GM10248 (cell line): ENCODE measurements at regions not wholly inside any gene's neighbourhood (a gene's known extent, or its start where the extent isn't known, plus 50 kb on each side); places are given as distances from the start of the nearest gene placed in this dataset.

Experiments used
- CTCF ChIA-PET: fragments of 300-600 bp; sonication (Branson Sonifier 250); formaldehyde crosslinking; extraction: SDS; loops from one replicate; lab custom pipeline; 2021; ENCODE audit warnings: antibody characterized with exemption; lab: Yijun Ruan, JAX
- POLR2A ChIA-PET: fragments of 350-650 bp; sonication (Branson Sonifier 250); formaldehyde crosslinking; extraction: SDS; loops from one replicate; lab custom pipeline; 2020; ENCODE audit warnings: antibody characterized with exemption; lab: Yijun Ruan, JAX
- DNase-seq: peaks from one replicate; pipeline ENCODE4 v3.0.0; 2012; ENCODE audit errors: extremely low spot score
- CTCF ChIP-seq: IDR thresholded peaks from 2 replicates; pipeline ENCODE4 v1.5.1; 2012; ENCODE audit warnings: mild to moderate bottlenecking, low read depth; ENCODE audit errors: extremely low read depth, missing control alignments, control extremely low read depth

- CTCF ChIA-PET: no interaction called here
These were observed 92.7 kb upstream of the BMP2 start for GRCh38 chr20:6674831-6675230.

GRCh38 chr20:6673071-6673470, 94.4 kb upstream of the BMP2 start:
- ChIA-PET CTCF (interaction anchor here (0.9 to 3.5 kb wide), 5 partner anchors 10 to 51 kb away, joined by 3 to 14 read pairs (median 4); no protein-coding TSS in a partner anchor), POLR2A (no interaction called here)
- no peak for TF ChIP-seq CTCF
- DNase-seq: no peak

More at GRCh38 chr20:6674831-6675230, 92.7 kb upstream of the BMP2 start:
- no peak for TF ChIP-seq CTCF
- POLR2A ChIA-PET: no interaction called here
- no peak for DNase-seq

GRCh38 chr20:6671829-6672228, 95.7 kb upstream of the BMP2 start:
- DNase-seq: no peak
- no peak for TF ChIP-seq CTCF
- ChIA-PET CTCF (interaction anchor here (1.0 to 3.5 kb wide), 4 partner anchors 9 to 52 kb away, joined by 3 to 14 read pairs (median 4); no protein-coding TSS in a partner anchor), POLR2A (no interaction called here)

GRCh38 chr20:6668546-6668945, 98.9 kb upstream of the BMP2 start:
- ChIA-PET CTCF (no interaction called here), POLR2A (no interaction called here)
- no peak for TF ChIP-seq CTCF
- DNase-seq: no peak

- ChIA-PET CTCF (interaction anchor here (1.7 kb wide), 1 partner anchor 24 kb away, joined by 5 read pairs; no protein-coding TSS in a partner anchor), POLR2A (no interaction called here)
- DNase-seq: no peak
- no peak for TF ChIP-seq CTCF
These were observed 101.7 kb upstream of the BMP2 start for GRCh38 chr20:6665621-6666355.

- POLR2A ChIA-PET: no interaction called here
- CTCF ChIA-PET: no interaction called here
- no peak for DNase-seq
- TF ChIP-seq CTCF: no peak
These were observed 102.3 kb upstream of the BMP2 start for GRCh38 chr20:6665161-6665560.
